Panc1 (cell line): ENCODE measurements at regions not wholly inside any gene's neighbourhood (a gene's known extent, or its start where the extent isn't known, plus 50 kb on each side); places are given as distances from the start of the nearest gene placed in this dataset.

Experiments
- ATAC-seq: fragments of 200-7000 bp; cut with Tn5 transposase; 2 replicates; pipeline ENCODE4 v1.9.1; 2020; ENCODE audit warnings: mild to moderate bottlenecking, moderate library complexity
- BruUV-seq: library from RNA; stranded (reverse); fragments of 400-500 nt; replicated peaks from 2 replicates; lab custom pipeline; 2021; lab: Mats Ljungman, UMichigan
- CTCF ChIA-PET: fragments of 300-600 bp; sonication (Branson Sonifier 250); formaldehyde crosslinking; loops from one replicate; lab custom pipeline; 2022; ENCODE audit warnings: antibody characterized with exemption; lab: Charles Lee
- POLR2A ChIA-PET: fragments of 300-600 bp; sonication (Branson Sonifier 250); formaldehyde crosslinking; loops from one replicate; lab custom pipeline; 2022; ENCODE audit warnings: antibody characterized with exemption; lab: Charles Lee
- DNase-seq: peaks from one replicate; pipeline ENCODE4 v3.0.0-alpha.2; 2010; ENCODE audit warnings: low read depth, low spot score
- H3K27ac ChIP-seq: 2 replicates; pipeline ENCODE4 v1.5.1; 2011; ENCODE audit warnings: mild to moderate bottlenecking, low read length, inconsistent platforms
- H3K27me3 ChIP-seq: fragments of 200-500 bp; sonication (Bioruptor generic); 2 replicates; pipeline ENCODE4 v1.6.0; 2014; ENCODE audit warnings: low read length, inconsistent platforms; ENCODE audit not compliant: control insufficient read depth, insufficient read depth
- H3K36me3 ChIP-seq: fragments of 200-500 bp; sonication (Bioruptor generic); 2 replicates; pipeline ENCODE4 v1.5.1; 2014; ENCODE audit warnings: inconsistent platforms, mild to moderate bottlenecking, low read length, moderate library complexity; ENCODE audit not compliant: control insufficient read depth, insufficient read depth
- H3K4me1 ChIP-seq: 2 replicates; pipeline ENCODE4 v1.5.1; 2011; ENCODE audit warnings: inconsistent platforms, mild to moderate bottlenecking, low read length, moderate library complexity; ENCODE audit not compliant: control insufficient read depth, insufficient read depth
- H3K4me3 ChIP-seq, 2 experiments: 2 replicates each; pipeline ENCODE4 v1.5.1; 2011 to 2012; ENCODE audit warnings: low read depth in 2 of 2, low read length in 2 of 2, mild to moderate bottlenecking in 2 of 2, inconsistent platforms in 1 of 2, moderate library complexity in 1 of 2
- H3K9me3 ChIP-seq: fragments of 200-500 bp; sonication (Bioruptor generic); 2 replicates; pipeline ENCODE4 v1.5.1; 2014; ENCODE audit warnings: low read depth, mild to moderate bottlenecking, inconsistent platforms, low read length, moderate library complexity; ENCODE audit not compliant: control insufficient read depth, insufficient read depth
- CTCF ChIP-seq: fragments of 450-650 bp; IDR thresholded peaks from 2 replicates; pipeline ENCODE4 v1.5.1; 2017; ENCODE audit warnings: mild to moderate bottlenecking
- POLR2AphosphoS5 ChIP-seq: IDR thresholded peaks from 2 replicates; pipeline ENCODE4 v1.6.1; 2012; ENCODE audit warnings: mild to moderate bottlenecking, low read depth, low read length, moderate library complexity
- REST ChIP-seq, 2 experiments: IDR thresholded peaks; 2 replicates each; pipeline ENCODE4 v1.6.1; 2011 to 2012; ENCODE audit warnings: low read depth in 2 of 2, control low read depth in 1 of 2, low read length in 1 of 2, mild to moderate bottlenecking in 1 of 2, moderate library complexity in 1 of 2; ENCODE audit not compliant: insufficient read depth in 1 of 2
- SIN3A ChIP-seq: IDR thresholded peaks from 2 replicates; pipeline ENCODE4 v1.6.1; 2012; ENCODE audit warnings: low read depth, mild to moderate bottlenecking, low read length, moderate library complexity, borderline replicate concordance; ENCODE audit not compliant: insufficient read depth
- TCF7L2 ChIP-seq: IDR thresholded peaks from 2 replicates; pipeline ENCODE4 v1.6.1; 2011; ENCODE audit warnings: mild to moderate bottlenecking, low read depth, low read length, inconsistent platforms
- in situ Hi-C: cut with HindIII; loops from 2 replicates; pipeline ENCODE4 v1.10.0; 2016; ENCODE audit warnings: low sequenced_read_pairs, low pct_unique_long_range_greater_than_20kb
- intact Hi-C: fragments of 100-400 bp; cut with micrococcal nuclease; formaldehyde crosslinking; loops from one replicate; pipeline ENCODE4 v1.10.0; 2022; ENCODE audit not compliant: unreplicated experiment

GRCh38 chr4:131447883-131448282, 1701.2 kb upstream of the PCDH10 start:
- POLR2A ChIA-PET, result no interaction called here
- no TSS peak for BruUV-seq

GRCh38 chr4:131450572-131451209, 1698.4 kb upstream of the PCDH10 start:
- POLR2A ChIA-PET, result no interaction called here
- no peaks in the 10 kb centered on the region for H3K27me3 ChIP-seq
- DNase-seq, result no peak
- CTCF ChIA-PET, result no interaction called here
- in situ Hi-C loops, result no loop called here
- intact Hi-C loops, result no loop called here
- H3K27ac ChIP-seq, result no peak overlapping the region
- no peak for ATAC-seq
- TF ChIP-seq SIN3A (no peak), TCF7L2 (no peak), CTCF (no peak), REST (IDR thresholded peaks at IDR 0.05; ENCODE audit: insufficient read depth in 1 of 2, low read depth in 2 of 2, low read length in 1 of 2) (no peak), POLR2AphosphoS5 (no peak)
- H3K4me3 ChIP-seq, result no peak overlapping the region
- H3K9me3 ChIP-seq, result no peaks in the 10 kb centered on the region
- BruUV-seq, result no TSS peak
- H3K4me1 ChIP-seq, result no peaks in the 10 kb centered on the region
- H3K36me3 ChIP-seq, result no peaks in the 10 kb centered on the region

More at GRCh38 chr4:131447883-131448282, 1701.2 kb upstream of the PCDH10 start:
- no peaks in the 10 kb centered on the region for H3K36me3 ChIP-seq
- DNase-seq (no peak), ATAC-seq (no peak)
- no peak overlapping the region for H3K4me3 ChIP-seq
- H3K4me1 ChIP-seq, result no peaks in the 10 kb centered on the region
- no peak overlapping the region for H3K27ac ChIP-seq
- no peaks in the 10 kb centered on the region for H3K9me3 ChIP-seq
- TF ChIP-seq POLR2AphosphoS5 (no peak), REST (IDR thresholded peaks at IDR 0.05; ENCODE audit: insufficient read depth in 1 of 2, low read depth in 2 of 2, low read length in 1 of 2) (no peak), SIN3A (no peak), TCF7L2 (no peak), CTCF (no peak)
- CTCF ChIA-PET, result no interaction called here
- in situ Hi-C loops, result no loop called here
- intact Hi-C loops, result no loop called here
- H3K27me3 ChIP-seq, result no peaks in the 10 kb centered on the region
